ENCODE measurements at regions not wholly inside any gene's neighbourhood (a gene's known extent, or its start where the extent isn't known, plus 50 kb on each side); places are given as distances from the start of the nearest gene placed in this dataset.

- no peak overlapping the region for H3K4me2 ChIP-seq
- no peak for TF ChIP-seq CTCF (conservative IDR thresholded peaks at IDR 0.05; ENCODE audit: low read depth, low read length)
- H3K9ac ChIP-seq, result no peak overlapping the region
- no peaks in the 10 kb centered on the region for H3K27me3 ChIP-seq (ENCODE audit: insufficient read depth, low read depth)
- no peaks in the 10 kb centered on the region for H4K20me1 ChIP-seq (ENCODE audit: insufficient read depth)
- no peaks in the 10 kb centered on the region for H3K36me3 ChIP-seq (ENCODE audit: insufficient read depth)
- no peak overlapping the region for H3K4me3 ChIP-seq (IDR thresholded peaks at IDR 0.05; ENCODE audit: insufficient read depth, low read depth, low read length)
- no peak overlapping the region for H3K27ac ChIP-seq
- no peak overlapping the region for H2AFZ ChIP-seq (ENCODE audit: low read depth)
- no peaks in the 10 kb centered on the region for H3K79me2 ChIP-seq (ENCODE audit: insufficient read depth, low read depth)
- H3K4me1 ChIP-seq (ENCODE audit: low read depth, poor library complexity, severe bottlenecking), result peaks cover 15% of the 10 kb centered on the region
Measured at GRCh38 chr3:101979033-101979432, 129.7 kb downstream of the NFKBIZ start.

GRCh38 chr3:101984356-101984755, 135.0 kb downstream of the NFKBIZ start:
- Histone ChIP-seq H3K27ac (no peak overlapping the region), H3K36me3 (ENCODE audit: insufficient read depth) (no peaks in the 10 kb centered on the region), H3K27me3 (ENCODE audit: insufficient read depth, low read depth) (no peaks in the 10 kb centered on the region), H3K9ac (no peak overlapping the region), H4K20me1 (ENCODE audit: insufficient read depth) (no peaks in the 10 kb centered on the region), H3K4me1 (ENCODE audit: low read depth, poor library complexity, severe bottlenecking) (peaks cover 28% of the 10 kb centered on the region), H2AFZ (ENCODE audit: low read depth) (no peak overlapping the region), H3K4me3 (IDR thresholded peaks at IDR 0.05; ENCODE audit: insufficient read depth, low read depth, low read length) (no peak overlapping the region), H3K4me2 (no peak overlapping the region), H3K79me2 (ENCODE audit: insufficient read depth, low read depth) (no peaks in the 10 kb centered on the region)
- no peak for TF ChIP-seq CTCF (conservative IDR thresholded peaks at IDR 0.05; ENCODE audit: low read depth, low read length)

GRCh38 chr3:101988596-101988995, 139.3 kb downstream of the NFKBIZ start:
- H3K9ac ChIP-seq, result no peak overlapping the region
- peaks cover 33% of the 10 kb centered on the region for H3K4me1 ChIP-seq (ENCODE audit: low read depth, poor library complexity, severe bottlenecking)
- no peaks in the 10 kb centered on the region for H4K20me1 ChIP-seq (ENCODE audit: insufficient read depth)
- H3K4me2 ChIP-seq, result peak overlapping the region; percentile 40
- H3K79me2 ChIP-seq (ENCODE audit: insufficient read depth, low read depth), result no peaks in the 10 kb centered on the region
- TF ChIP-seq CTCF (conservative IDR thresholded peaks at IDR 0.05; ENCODE audit: low read depth, low read length), result no peak
- H3K27me3 ChIP-seq (ENCODE audit: insufficient read depth, low read depth), result no peaks in the 10 kb centered on the region
- H3K4me3 ChIP-seq (IDR thresholded peaks at IDR 0.05; ENCODE audit: insufficient read depth, low read depth, low read length), result no peak overlapping the region
- H3K27ac ChIP-seq, result peak overlapping the region; percentile 47; the same call in 1 of the 2 replicates
- H3K36me3 ChIP-seq (ENCODE audit: insufficient read depth), result no peaks in the 10 kb centered on the region
- peak overlapping the region; percentile 11; the same call in 1 of the 2 replicates for H2AFZ ChIP-seq (ENCODE audit: low read depth)

GRCh38 chr3:101989578-101990200, 140.4 kb downstream of the NFKBIZ start:
- H3K4me1 ChIP-seq (ENCODE audit: low read depth, poor library complexity, severe bottlenecking), result peaks cover 33% of the 10 kb centered on the region
- no peaks in the 10 kb centered on the region for H3K79me2 ChIP-seq (ENCODE audit: insufficient read depth, low read depth)
- TF ChIP-seq CTCF (conservative IDR thresholded peaks at IDR 0.05; ENCODE audit: low read depth, low read length), result no peak
- H3K4me2 ChIP-seq, result peak overlapping the region; percentile 40
- H2AFZ ChIP-seq (ENCODE audit: low read depth), result no peak overlapping the region
- H3K27me3 ChIP-seq (ENCODE audit: insufficient read depth, low read depth), result no peaks in the 10 kb centered on the region
- no peaks in the 10 kb centered on the region for H4K20me1 ChIP-seq (ENCODE audit: insufficient read depth)
- no peaks in the 10 kb centered on the region for H3K36me3 ChIP-seq (ENCODE audit: insufficient read depth)
- no peak overlapping the region for H3K4me3 ChIP-seq (IDR thresholded peaks at IDR 0.05; ENCODE audit: insufficient read depth, low read depth, low read length)
- H3K27ac ChIP-seq, result no peak overlapping the region
- H3K9ac ChIP-seq, result no peak overlapping the region
